H1 (cell line): ENCODE measurements at regions not wholly inside any gene's neighbourhood (a gene's known extent, or its start where the extent isn't known, plus 50 kb on each side); places are given as distances from the start of the nearest gene placed in this dataset.

Experiments
- CEBPB ChIP-seq: IDR thresholded peaks from 2 replicates; pipeline ENCODE4 v1.6.1; 2012; ENCODE audit warnings: low read depth, low read length
- CTCF ChIP-seq, 3 experiments: IDR thresholded peaks; 1 replicate in 2 of 3; 2 replicates in 1 of 3; pipeline versions ENCODE4 v1.5.1 to v1.6.1; 2011; ENCODE audit warnings: low read length in 3 of 3, mild to moderate bottlenecking in 3 of 3, inconsistent platforms in 2 of 3, low read depth in 1 of 3, moderate library complexity in 1 of 3; ENCODE audit not compliant: insufficient read depth in 1 of 3; ENCODE audit errors: control extremely low read depth in 1 of 3
- NANOG ChIP-seq: IDR thresholded peaks from 2 replicates; pipeline ENCODE4 v1.6.1; 2011; ENCODE audit warnings: low read length, low read depth, mild to moderate bottlenecking, inconsistent platforms; ENCODE audit not compliant: insufficient read depth, poor library complexity, severe bottlenecking
- PHF8 ChIP-seq: fragments of 200-600 bp; sonication (generic); conservative IDR thresholded peaks from 2 replicates; pipeline ENCODE4 v1.7.1; 2012; ENCODE audit warnings: low read depth, mild to moderate bottlenecking, inconsistent platforms, low read length, moderate library complexity
- SP1 ChIP-seq: IDR thresholded peaks from 2 replicates; pipeline ENCODE4 v1.6.1; 2011; ENCODE audit warnings: low read depth, low read length
- SRF ChIP-seq: IDR thresholded peaks from 2 replicates; pipeline ENCODE4 v1.6.1; 2011; ENCODE audit warnings: mild to moderate bottlenecking, low read depth, low read length, moderate library complexity

GRCh38 chr21:28177124-28177523 is 815.6 kb downstream of the LTN1 start:
- TF ChIP-seq NANOG (no peak), SRF (no peak), CTCF (IDR thresholded peaks at IDR 0.05; ENCODE audit: control extremely low read depth in 1 of 3, insufficient read depth in 1 of 3, low read depth in 1 of 3, low read length in 3 of 3) (no peak), SP1 (no peak), CEBPB (no peak), PHF8 (no peak)
